Dendritic cell treated with granulocyte-macrophage colony-stimulating factor and Interleukin-4, amounts not matched to agents 40 ng/mL and 50 ng/mL, for 4 days (primary cell): ENCODE measurements at regions not wholly inside any gene's neighbourhood (a gene's known extent, or its start where the extent isn't known, plus 50 kb on each side); places are given as distances from the start of the nearest gene placed in this dataset.
"Not testable (repeated sequence)": the region's sequence is repeated elsewhere in the genome, so short reads cannot be mapped to it uniquely, and the experiment has no call there.

Experiments used
- H3K27ac Mint-ChIP-seq: one replicate; pipeline ENCODE4 v1.8.0; 2022; ENCODE audit warnings: mild to moderate bottlenecking, mixed read lengths
- H3K27me3 Mint-ChIP-seq: one replicate; pipeline ENCODE4 v1.8.0; 2022; ENCODE audit warnings: mild to moderate bottlenecking, mixed read lengths
- H3K36me3 Mint-ChIP-seq: one replicate; pipeline ENCODE4 v1.8.0; 2022; ENCODE audit warnings: low read depth, mixed read lengths
- H3K4me1 Mint-ChIP-seq: one replicate; pipeline ENCODE4 v1.8.0; 2022; ENCODE audit warnings: low read depth, mixed read lengths
- H3K4me3 Mint-ChIP-seq: one replicate; pipeline ENCODE4 v1.8.0; 2022; ENCODE audit warnings: mild to moderate bottlenecking, moderate library complexity, mixed read lengths
- H3K9me3 Mint-ChIP-seq: one replicate; pipeline ENCODE4 v1.8.0; 2022; ENCODE audit warnings: mixed read lengths
- intact Hi-C: fragments of 100-400 bp; cut with micrococcal nuclease; formaldehyde crosslinking; loops from one replicate; pipeline ENCODE4 v1.15.0; 2022

GRCh38 chr10:105550453-105550852 lies 909.4 kb downstream of the SORCS3 start:
- H3K36me3 Mint-ChIP-seq, H3K4me1 Mint-ChIP-seq, intact Hi-C loops, H3K27me3 Mint-ChIP-seq, H3K4me3 Mint-ChIP-seq, H3K27ac Mint-ChIP-seq: not testable (repeated sequence)
- H3K9me3 Mint-ChIP-seq: peaks cover 49% of the 10 kb centered on the region

- H3K4me1 Mint-ChIP-seq: no peaks in the 10 kb centered on the region
- intact Hi-C loops: no loop called here
- no peak overlapping the region for H3K27ac Mint-ChIP-seq
- H3K27me3 Mint-ChIP-seq: no peaks in the 10 kb centered on the region
- no peak overlapping the region for H3K4me3 Mint-ChIP-seq
- H3K9me3 Mint-ChIP-seq: peaks cover 54% of the 10 kb centered on the region
- no peaks in the 10 kb centered on the region for H3K36me3 Mint-ChIP-seq
These were observed 908.6 kb downstream of the SORCS3 start for GRCh38 chr10:105549731-105550130.

- intact Hi-C loops: no loop called here
- Mint-ChIP-seq H3K9me3 (peaks cover 38% of the 10 kb centered on the region), H3K4me1 (no peaks in the 10 kb centered on the region), H3K27ac (no peak overlapping the region), H3K4me3 (no peak overlapping the region), H3K36me3 (no peaks in the 10 kb centered on the region), H3K27me3 (no peaks in the 10 kb centered on the region)
These were observed 904.0 kb downstream of the SORCS3 start for GRCh38 chr10:105545101-105545500.

- H3K9me3 Mint-ChIP-seq: peaks cover 20% of the 10 kb centered on the region
- intact Hi-C loops: no loop called here
- H3K27ac Mint-ChIP-seq: no peak overlapping the region
- H3K27me3 Mint-ChIP-seq: no peaks in the 10 kb centered on the region
- no peaks in the 10 kb centered on the region for H3K36me3 Mint-ChIP-seq
- H3K4me3 Mint-ChIP-seq: no peak overlapping the region
- no peaks in the 10 kb centered on the region for H3K4me1 Mint-ChIP-seq
These were observed 899.3 kb downstream of the SORCS3 start for GRCh38 chr10:105540381-105540780.

- Mint-ChIP-seq H3K36me3 (no peaks in the 10 kb centered on the region), H3K27ac (no peak overlapping the region), H3K4me1 (no peaks in the 10 kb centered on the region), H3K4me3 (no peak overlapping the region), H3K27me3 (no peaks in the 10 kb centered on the region), H3K9me3 (peaks cover 19% of the 10 kb centered on the region)
- intact Hi-C loops: no loop called here
These were observed 897.8 kb downstream of the SORCS3 start for GRCh38 chr10:105538874-105539273.

- Mint-ChIP-seq H3K27ac (no peak overlapping the region), H3K27me3 (no peaks in the 10 kb centered on the region), H3K9me3 (peaks cover 19% of the 10 kb centered on the region), H3K4me3 (no peak overlapping the region), H3K36me3 (no peaks in the 10 kb centered on the region), H3K4me1 (no peaks in the 10 kb centered on the region)
- intact Hi-C loops: no loop called here
These were observed 894.4 kb downstream of the SORCS3 start for GRCh38 chr10:105535478-105535877.

GRCh38 chr10:105534086-105534485 lies 893.0 kb downstream of the SORCS3 start:
- intact Hi-C loops: no loop called here
- no peaks in the 10 kb centered on the region for H3K27me3 Mint-ChIP-seq
- peaks cover 19% of the 10 kb centered on the region for H3K9me3 Mint-ChIP-seq
- H3K27ac Mint-ChIP-seq: no peak overlapping the region
- no peaks in the 10 kb centered on the region for H3K36me3 Mint-ChIP-seq
- no peaks in the 10 kb centered on the region for H3K4me1 Mint-ChIP-seq
- no peak overlapping the region for H3K4me3 Mint-ChIP-seq

GRCh38 chr10:105516511-105516910 lies 875.4 kb downstream of the SORCS3 start:
- intact Hi-C loops: no loop called here
- no peak overlapping the region for H3K27ac Mint-ChIP-seq
- no peaks in the 10 kb centered on the region for H3K9me3 Mint-ChIP-seq
- no peaks in the 10 kb centered on the region for H3K36me3 Mint-ChIP-seq
- no peaks in the 10 kb centered on the region for H3K4me1 Mint-ChIP-seq
- H3K4me3 Mint-ChIP-seq: no peak overlapping the region
- no peaks in the 10 kb centered on the region for H3K27me3 Mint-ChIP-seq

GRCh38 chr10:105514106-105514505 lies 873.0 kb downstream of the SORCS3 start:
- Mint-ChIP-seq H3K4me1 (no peaks in the 10 kb centered on the region), H3K4me3 (no peak overlapping the region), H3K9me3 (no peaks in the 10 kb centered on the region), H3K27me3 (no peaks in the 10 kb centered on the region), H3K36me3 (no peaks in the 10 kb centered on the region), H3K27ac (no peak overlapping the region)
- intact Hi-C loops: no loop called here

- Mint-ChIP-seq H3K4me3 (no peak overlapping the region), H3K27ac (no peak overlapping the region), H3K9me3 (no peaks in the 10 kb centered on the region), H3K4me1 (no peaks in the 10 kb centered on the region), H3K27me3 (no peaks in the 10 kb centered on the region), H3K36me3 (no peaks in the 10 kb centered on the region)
- intact Hi-C loops: no loop called here
These were observed 868.4 kb downstream of the SORCS3 start for GRCh38 chr10:105509517-105509916.

- Mint-ChIP-seq H3K27ac (no peak overlapping the region), H3K9me3 (no peaks in the 10 kb centered on the region), H3K4me1 (no peaks in the 10 kb centered on the region), H3K36me3 (no peaks in the 10 kb centered on the region), H3K4me3 (no peak overlapping the region), H3K27me3 (no peaks in the 10 kb centered on the region)
- intact Hi-C loops: no loop called here
These were observed 865.2 kb downstream of the SORCS3 start for GRCh38 chr10:105506262-105506661.

- Mint-ChIP-seq H3K4me3 (no peak overlapping the region), H3K4me1 (no peaks in the 10 kb centered on the region), H3K36me3 (no peaks in the 10 kb centered on the region), H3K9me3 (peaks cover 8% of the 10 kb centered on the region), H3K27me3 (no peaks in the 10 kb centered on the region), H3K27ac (no peak overlapping the region)
- intact Hi-C loops: no loop called here
These were observed 862.6 kb downstream of the SORCS3 start for GRCh38 chr10:105503714-105504113.

- Mint-ChIP-seq H3K4me1 (no peaks in the 10 kb centered on the region), H3K27me3 (no peaks in the 10 kb centered on the region), H3K4me3 (no peak overlapping the region), H3K36me3 (no peaks in the 10 kb centered on the region), H3K9me3 (peaks cover 16% of the 10 kb centered on the region), H3K27ac (no peak overlapping the region)
- intact Hi-C loops: no loop called here
These were observed 861.0 kb downstream of the SORCS3 start for GRCh38 chr10:105502058-105502457.

GRCh38 chr10:105494944-105495343 lies 853.9 kb downstream of the SORCS3 start:
- Mint-ChIP-seq H3K27me3 (no peaks in the 10 kb centered on the region), H3K36me3 (no peaks in the 10 kb centered on the region), H3K27ac (no peak overlapping the region), H3K4me3 (no peak overlapping the region), H3K9me3 (peaks cover 16% of the 10 kb centered on the region), H3K4me1 (no peaks in the 10 kb centered on the region)
- intact Hi-C loops: no loop called here

GRCh38 chr10:105494303-105494702 lies 853.2 kb downstream of the SORCS3 start:
- Mint-ChIP-seq H3K4me3 (no peak overlapping the region), H3K27ac (no peak overlapping the region), H3K36me3 (no peaks in the 10 kb centered on the region), H3K27me3 (no peaks in the 10 kb centered on the region), H3K9me3 (peaks cover 11% of the 10 kb centered on the region), H3K4me1 (no peaks in the 10 kb centered on the region)
- intact Hi-C loops: no loop called here
